Mesenchymal stem cell (in vitro differentiated cells and primary cell): ENCODE measurements at regions not wholly inside any gene's neighbourhood (a gene's known extent, or its start where the extent isn't known, plus 50 kb on each side); places are given as distances from the start of the nearest gene placed in this dataset.
A peak's percentile ranks its signal among the peaks of the same experiment; 100 is the strongest.

ENCODE experiments used
- DNase-seq: peaks from one replicate; pipeline ENCODE4 v3.0.0-alpha.2; 2013
- H2AFZ ChIP-seq: one replicate; pipeline ENCODE4 v1.6.1; 2013; ENCODE audit warnings: low read depth, mild to moderate bottlenecking, control low read depth, inconsistent platforms, low read length, moderate library complexity
- H2AK5ac ChIP-seq: 2 replicates; pipeline ENCODE4 v1.6.1; 2013; ENCODE audit warnings: low read length, moderate library complexity, mild to moderate bottlenecking, inconsistent platforms; ENCODE audit not compliant: severe bottlenecking
- H2BK120ac ChIP-seq: one replicate; pipeline ENCODE4 v1.6.1; 2013; ENCODE audit warnings: low read depth, mild to moderate bottlenecking, inconsistent platforms, low read length, moderate library complexity
- H2BK12ac ChIP-seq, 2 experiments: one replicate each; pipeline ENCODE4 v1.6.1; 2013; ENCODE audit warnings: inconsistent platforms in 2 of 2, low read length in 2 of 2, mild to moderate bottlenecking in 2 of 2, moderate library complexity in 2 of 2, control low read depth in 1 of 2
- H2BK15ac ChIP-seq: one replicate; pipeline ENCODE4 v1.6.1; 2013; ENCODE audit warnings: mild to moderate bottlenecking, low read depth, inconsistent platforms; ENCODE audit not compliant: poor library complexity, severe bottlenecking
- H2BK5ac ChIP-seq: 2 replicates; pipeline ENCODE4 v1.6.1; 2013; ENCODE audit warnings: low read depth, mild to moderate bottlenecking, low read length, control low read depth, inconsistent platforms; ENCODE audit not compliant: poor library complexity, severe bottlenecking
- H3K14ac ChIP-seq, 2 experiments: one replicate each; pipeline ENCODE4 v1.6.1; 2013; ENCODE audit warnings: inconsistent platforms in 2 of 2, low read length in 2 of 2, control low read depth in 1 of 2, mild to moderate bottlenecking in 1 of 2, moderate library complexity in 1 of 2
- H3K18ac ChIP-seq, 2 experiments: one replicate each; pipeline ENCODE4 v1.6.1; 2013; ENCODE audit warnings: inconsistent platforms in 2 of 2, low read length in 2 of 2, control low read depth in 1 of 2, low read depth in 1 of 2, mild to moderate bottlenecking in 1 of 2
- H3K23ac ChIP-seq, 2 experiments: one replicate each; pipeline ENCODE4 v1.6.1; 2013; ENCODE audit warnings: inconsistent platforms in 2 of 2, low read length in 2 of 2, mild to moderate bottlenecking in 2 of 2, moderate library complexity in 2 of 2, control low read depth in 1 of 2
- H3K27ac ChIP-seq: 2 replicates; pipeline ENCODE4 v1.5.1; 2013; ENCODE audit warnings: mild to moderate bottlenecking, moderate library complexity, low read length, control low read depth, inconsistent platforms; ENCODE audit not compliant: poor library complexity, severe bottlenecking
- H3K27me3 ChIP-seq, 2 experiments: 2 replicates each; pipeline versions ENCODE4 v1.6.1 to v1.7.0; 2013; ENCODE audit warnings: low read length in 2 of 2, mild to moderate bottlenecking in 2 of 2, moderate library complexity in 2 of 2, control low read depth in 1 of 2, inconsistent platforms in 1 of 2; ENCODE audit not compliant: control insufficient read depth in 1 of 2, insufficient read depth in 1 of 2
- H3K36me3 ChIP-seq, 2 experiments: 2 replicates each; pipeline versions ENCODE4 v1.6.1 to v1.7.0; 2013; ENCODE audit warnings: low read length in 2 of 2, control low read depth in 1 of 2, inconsistent platforms in 1 of 2, low read depth in 1 of 2, mild to moderate bottlenecking in 1 of 2; ENCODE audit not compliant: insufficient read depth in 2 of 2, control insufficient read depth in 1 of 2
- H3K4ac ChIP-seq, 2 experiments: one replicate each; pipeline ENCODE4 v1.6.1; 2013; ENCODE audit warnings: inconsistent platforms in 2 of 2, low read length in 2 of 2, mild to moderate bottlenecking in 2 of 2, moderate library complexity in 2 of 2, control low read depth in 1 of 2, low read depth in 1 of 2
- H3K4me1 ChIP-seq: 2 replicates; pipeline ENCODE4 v1.6.1; 2013; ENCODE audit warnings: low read depth, low read length, control low read depth; ENCODE audit not compliant: control insufficient read depth, insufficient read depth
- H3K4me2 ChIP-seq: 2 replicates; pipeline ENCODE4 v1.6.1; 2013; ENCODE audit warnings: low read length, mild to moderate bottlenecking, inconsistent platforms; ENCODE audit not compliant: poor library complexity, severe bottlenecking
- H3K4me3 ChIP-seq, 2 experiments: 2 replicates each; pipeline versions ENCODE4 v1.5.1 to v1.7.0; 2013; ENCODE audit warnings: low read length in 2 of 2, mild to moderate bottlenecking in 2 of 2, control low read depth in 1 of 2, low read depth in 1 of 2; ENCODE audit not compliant: insufficient read depth in 1 of 2
- H3K79me1 ChIP-seq: replicated peaks from 2 replicates; pipeline ENCODE4 v1.6.1; 2013; ENCODE audit warnings: mild to moderate bottlenecking, control low read depth, low read length, inconsistent platforms; ENCODE audit not compliant: poor library complexity, severe bottlenecking
- H3K9ac ChIP-seq: 2 replicates; pipeline ENCODE4 v1.7.0; 2013; ENCODE audit warnings: mild to moderate bottlenecking, low read length, moderate library complexity
- H3K9me3 ChIP-seq: 2 replicates; pipeline ENCODE4 v1.7.0; 2013; ENCODE audit warnings: mild to moderate bottlenecking, low read length; ENCODE audit not compliant: control insufficient read depth
- H4K8ac ChIP-seq: one replicate; pipeline ENCODE4 v1.6.1; 2013; ENCODE audit warnings: inconsistent platforms, mild to moderate bottlenecking, low read length, moderate library complexity
- H4K91ac ChIP-seq: one replicate; pipeline ENCODE4 v1.6.1; 2013; ENCODE audit warnings: mild to moderate bottlenecking, low read length, inconsistent platforms
- WGBS: methylation state at CpG from one replicate; pipeline ENCODE4 v1.1.7; 2013; ENCODE audit warnings: mixed read lengths; 5-methylcytosine and 5-hydroxymethylcytosine counted together

- Histone ChIP-seq H2AFZ (no peak overlapping the region), H3K36me3 (no peaks in the 10 kb centered on the region), H3K27ac (no peak overlapping the region), H2AK5ac (no peak overlapping the region), H3K9ac (no peak overlapping the region), H3K18ac (peak overlapping the region; percentile 52 to 79), H3K79me1 (no peaks in the 10 kb centered on the region), H2BK15ac (peak overlapping the region; percentile 67), H4K8ac (peak overlapping the region; percentile 94), H3K14ac (peak overlapping the region in 1 of 2 experiments; percentile 81), H3K4me2 (no peak overlapping the region), H2BK120ac (no peak overlapping the region), H2BK12ac (peak overlapping the region; percentile 84 to 89), H3K9me3 (no peaks in the 10 kb centered on the region), H3K23ac (no peak overlapping the region), H3K27me3 (no peaks in the 10 kb centered on the region), H3K4me3 (no peak overlapping the region), H3K4ac (peak overlapping the region in 1 of 2 experiments; percentile 80), H2BK5ac (peak overlapping the region; percentile 25), H4K91ac (peak overlapping the region; percentile 83), H3K4me1 (no peaks in the 10 kb centered on the region)
- 21% methylated on average over 11 of the region's 11 CpGs for WGBS
- DNase-seq: no peak
These were observed 437.0 kb downstream of the ZNF608 start for GRCh38 chr5:124309241-124309980.

GRCh38 chr5:124303366-124303765, 443.1 kb downstream of the ZNF608 start:
- no peak overlapping the region for H2BK12ac ChIP-seq
- H2AFZ ChIP-seq: no peak overlapping the region
- H3K9me3 ChIP-seq: no peaks in the 10 kb centered on the region
- H3K4ac ChIP-seq: no peak overlapping the region
- H3K23ac ChIP-seq: no peak overlapping the region
- H3K36me3 ChIP-seq: no peaks in the 10 kb centered on the region
- no peak overlapping the region for H2BK15ac ChIP-seq
- H2AK5ac ChIP-seq: no peak overlapping the region
- no peak overlapping the region for H3K9ac ChIP-seq
- H4K8ac ChIP-seq: no peak overlapping the region
- no peaks in the 10 kb centered on the region for H3K4me1 ChIP-seq
- H3K27ac ChIP-seq: no peak overlapping the region
- no peak overlapping the region for H3K4me3 ChIP-seq
- 93% methylated on average over 1 of the region's 1 CpG for WGBS
- no peak overlapping the region for H3K4me2 ChIP-seq
- H3K14ac ChIP-seq: no peak overlapping the region
- H4K91ac ChIP-seq: no peak overlapping the region
- DNase-seq: no peak
- no peaks in the 10 kb centered on the region for H3K79me1 ChIP-seq
- no peaks in the 10 kb centered on the region for H3K27me3 ChIP-seq
- no peak overlapping the region for H2BK5ac ChIP-seq
- H2BK120ac ChIP-seq: no peak overlapping the region
- H3K18ac ChIP-seq: no peak overlapping the region

GRCh38 chr5:124302533-124302932, 443.9 kb downstream of the ZNF608 start:
- Histone ChIP-seq H4K91ac (no peak overlapping the region), H3K23ac (no peak overlapping the region), H3K27me3 (no peaks in the 10 kb centered on the region), H2BK12ac (no peak overlapping the region), H3K4me1 (no peaks in the 10 kb centered on the region), H2BK15ac (no peak overlapping the region), H3K4me3 (no peak overlapping the region), H3K9ac (no peak overlapping the region), H3K27ac (no peak overlapping the region), H2BK120ac (peak overlapping the region; percentile 19), H3K4ac (no peak overlapping the region), H4K8ac (no peak overlapping the region), H2BK5ac (no peak overlapping the region), H3K4me2 (no peak overlapping the region), H3K9me3 (no peaks in the 10 kb centered on the region), H3K14ac (no peak overlapping the region), H2AFZ (no peak overlapping the region), H3K36me3 (no peaks in the 10 kb centered on the region), H3K18ac (no peak overlapping the region), H3K79me1 (no peaks in the 10 kb centered on the region), H2AK5ac (no peak overlapping the region)
- WGBS: 0% methylated on average over 1 of the region's 2 CpGs
- peak; percentile 75 for DNase-seq

GRCh38 chr5:124301850-124302249, 444.6 kb downstream of the ZNF608 start:
- H4K8ac ChIP-seq: no peak overlapping the region
- H3K4me1 ChIP-seq: no peaks in the 10 kb centered on the region
- H2BK5ac ChIP-seq: no peak overlapping the region
- H2AFZ ChIP-seq: no peak overlapping the region
- no peak overlapping the region for H3K9ac ChIP-seq
- no peak overlapping the region for H3K14ac ChIP-seq
- H2BK120ac ChIP-seq: no peak overlapping the region
- H3K9me3 ChIP-seq: no peaks in the 10 kb centered on the region
- no peak overlapping the region for H2BK15ac ChIP-seq
- no peaks in the 10 kb centered on the region for H3K27me3 ChIP-seq
- no peak overlapping the region for H3K23ac ChIP-seq
- H3K4me3 ChIP-seq: no peak overlapping the region
- no peaks in the 10 kb centered on the region for H3K79me1 ChIP-seq
- peak; percentile 62 for DNase-seq
- no peak overlapping the region for H2BK12ac ChIP-seq
- H3K4ac ChIP-seq: no peak overlapping the region
- no peak overlapping the region for H3K4me2 ChIP-seq
- H4K91ac ChIP-seq: no peak overlapping the region
- H3K27ac ChIP-seq: no peak overlapping the region
- H2AK5ac ChIP-seq: no peak overlapping the region
- no peak overlapping the region for H3K18ac ChIP-seq
- H3K36me3 ChIP-seq: no peaks in the 10 kb centered on the region
- no CpG with 5 or more reads among the region's 2 CpGs for WGBS
